ENCODE measurements at regions not wholly inside any gene's neighbourhood (a gene's known extent, or its start where the extent isn't known, plus 50 kb on each side); places are given as distances from the start of the nearest gene placed in this dataset.

GRCh38 chr9:104984948-104985347, 57.0 kb upstream of the ABCA1 start:
- TF ChIP-seq CTCF (IDR thresholded peaks at IDR 0.05) = no peak
- TF ChIP-seq POLR2A (IDR thresholded peaks at IDR 0.05) = no peak

Data from Peyer's patch (tissue), 4 donors.